Activated CD4-positive, alpha-beta T cell treated with anti-CD3 and anti-CD28 coated beads for 4 hours (primary cell): ENCODE measurements at regions not wholly inside any gene's neighbourhood (a gene's known extent, or its start where the extent isn't known, plus 50 kb on each side); places are given as distances from the start of the nearest gene placed in this dataset.
"Not testable (repeated sequence)": the region's sequence is repeated elsewhere in the genome, so short reads cannot be mapped to it uniquely, and the experiment has no call there.

Experiments
- DNase-seq, 2 donors: peaks; one replicate each; pipeline ENCODE4 v3.0.0-alpha.2; 2020

- DNase-seq, result no peak
Observed at GRCh38 chr13:50730496-50731351, 112.8 kb downstream of the DLEU7 start.

GRCh38 chr13:50731400-50731799 is 112.1 kb downstream of the DLEU7 start:
- DNase-seq, result no peak

- DNase-seq, result no peak
Observed at GRCh38 chr13:50732712-50733111, 110.8 kb downstream of the DLEU7 start.

- no peak for DNase-seq
Observed at GRCh38 chr13:50733392-50733791, 110.1 kb downstream of the DLEU7 start.

GRCh38 chr13:50735071-50735470 is 108.4 kb downstream of the DLEU7 start:
- DNase-seq, result no peak

- DNase-seq, result no peak
Observed at GRCh38 chr13:50740052-50740741, 103.3 kb downstream of the DLEU7 start.

- DNase-seq, result no peak
Observed at GRCh38 chr13:50742353-50742752, 101.1 kb downstream of the DLEU7 start.

GRCh38 chr13:50742968-50743367 is 100.5 kb downstream of the DLEU7 start:
- DNase-seq, result no peak

GRCh38 chr13:50744116-50744660 is 99.3 kb downstream of the DLEU7 start:
- no peak for DNase-seq

GRCh38 chr13:50745542-50746115 is 97.9 kb downstream of the DLEU7 start:
- no peak for DNase-seq

- DNase-seq, result no peak
Observed at GRCh38 chr13:50747737-50748350, 95.6 kb downstream of the DLEU7 start.

- DNase-seq, result not testable (repeated sequence)
Observed at GRCh38 chr13:50753221-50753620, 90.3 kb downstream of the DLEU7 start.

GRCh38 chr13:50755862-50756685 is 87.4 kb downstream of the DLEU7 start:
- not testable (repeated sequence) for DNase-seq

GRCh38 chr13:50757008-50757407 is 86.5 kb downstream of the DLEU7 start:
- no peak for DNase-seq

- DNase-seq, result no peak
Observed at GRCh38 chr13:50758796-50759195, 84.7 kb downstream of the DLEU7 start.

GRCh38 chr13:50760751-50761150 is 82.7 kb downstream of the DLEU7 start:
- DNase-seq, result no peak

- DNase-seq, result no peak
Observed at GRCh38 chr13:50761406-50761805, 82.1 kb downstream of the DLEU7 start.

- no peak for DNase-seq
Observed at GRCh38 chr13:50762969-50763567, 80.4 kb downstream of the DLEU7 start.

- no peak for DNase-seq
Observed at GRCh38 chr13:50766013-50766412, 77.5 kb downstream of the DLEU7 start.

GRCh38 chr13:50766695-50767094 is 76.8 kb downstream of the DLEU7 start:
- DNase-seq, result no peak

- not testable (repeated sequence) for DNase-seq
Observed at GRCh38 chr13:50772881-50773280, 70.6 kb downstream of the DLEU7 start.
